Lung microvascular endothelial cell (primary cell): ENCODE measurements at regions not wholly inside any gene's neighbourhood (a gene's known extent, or its start where the extent isn't known, plus 50 kb on each side); places are given as distances from the start of the nearest gene placed in this dataset.

Experiments used
- DNase-seq, 2 donors: peaks; one replicate each; pipeline versions ENCODE4 v3.0.0 to v3.0.0-alpha.2; 2010; ENCODE audit warnings: low read depth in 2 of 2

DNA sequence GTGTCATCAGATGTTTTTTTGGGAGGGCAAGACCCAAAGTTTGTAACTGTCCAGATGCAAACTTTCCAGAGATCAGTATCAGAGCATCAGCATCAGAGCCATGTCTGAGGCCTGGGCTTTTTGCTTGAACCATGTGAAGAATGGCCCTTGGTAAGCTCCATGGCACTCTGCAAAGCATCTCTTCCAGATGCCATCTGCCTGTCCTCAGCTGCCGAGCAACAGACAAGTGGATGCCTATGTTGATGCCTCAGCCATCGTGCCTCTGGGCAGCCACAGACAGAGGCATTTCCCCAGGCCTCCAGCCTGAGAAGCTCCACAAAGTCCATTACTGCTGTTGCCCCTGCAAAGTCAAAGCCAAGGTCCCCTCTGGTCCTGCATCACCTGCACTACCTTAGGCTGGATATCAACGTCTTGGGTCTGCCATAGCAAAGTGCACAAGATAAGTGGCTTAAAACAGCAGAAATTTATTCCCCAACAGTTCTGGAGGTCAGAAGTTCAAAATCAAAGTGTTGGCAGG lies 670.2 kb upstream of the MKI67 start:
- no peak for DNase-seq

DNA sequence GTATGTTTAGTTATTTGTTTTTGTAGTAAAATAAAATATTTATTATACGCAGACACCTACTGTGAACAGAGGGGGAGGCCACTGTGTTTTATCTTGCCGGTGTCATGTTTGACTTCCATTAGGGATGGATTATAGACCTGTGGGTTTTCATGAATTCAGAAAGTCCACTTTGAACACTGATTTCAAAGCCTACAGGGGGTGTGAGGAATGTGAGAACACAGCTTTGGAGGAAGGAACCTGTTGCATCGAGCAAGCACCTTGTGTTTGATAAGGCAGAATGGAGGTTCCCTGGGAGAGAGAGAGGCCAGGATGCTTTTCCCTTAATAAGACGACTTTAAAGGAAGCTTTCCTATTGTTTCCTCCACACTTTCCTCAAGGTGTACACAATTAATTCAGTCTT lies 665.0 kb upstream of the MGMT start:
- DNase-seq = no peak

DNA sequence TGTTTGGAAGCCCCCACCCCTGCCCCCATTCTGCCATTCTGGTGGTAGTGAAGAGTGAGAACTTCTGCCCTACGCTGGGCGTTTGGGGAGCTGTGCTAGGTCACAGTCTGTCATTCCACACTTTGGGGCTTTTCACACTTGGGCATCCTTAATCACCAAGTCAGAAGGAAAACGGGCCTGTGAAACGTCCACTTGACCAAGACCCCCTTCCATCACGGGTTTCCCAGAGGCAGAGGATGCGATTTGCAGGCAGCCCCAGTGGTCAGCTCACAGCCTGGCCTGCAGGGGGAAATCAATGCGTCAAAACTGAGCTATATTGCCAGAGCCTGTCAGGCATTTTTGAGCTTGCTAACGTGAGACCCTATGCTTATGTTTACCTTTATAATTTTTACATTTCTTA lies 663.3 kb upstream of the MGMT start:
- no peak for DNase-seq

DNA sequence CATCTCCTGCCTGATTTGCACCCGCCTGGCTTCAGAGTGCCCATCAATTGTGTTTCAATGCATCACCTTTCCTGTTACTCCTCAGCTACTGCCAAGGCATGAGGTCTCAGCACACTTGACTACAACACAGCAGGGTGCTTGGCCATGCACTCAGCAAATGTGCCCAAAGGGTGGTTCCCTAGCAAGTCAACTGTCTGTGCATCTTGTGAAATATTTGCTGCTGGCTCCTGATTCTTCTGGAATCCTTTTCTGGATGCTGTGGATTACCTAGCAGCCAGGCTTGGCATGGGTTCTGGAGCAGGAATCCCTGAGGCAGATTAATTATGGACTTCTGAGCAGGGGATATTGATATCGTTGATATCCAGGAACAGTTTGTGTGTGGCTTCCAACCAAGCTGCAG lies 662.6 kb upstream of the MGMT start:
- no peak for DNase-seq

DNA sequence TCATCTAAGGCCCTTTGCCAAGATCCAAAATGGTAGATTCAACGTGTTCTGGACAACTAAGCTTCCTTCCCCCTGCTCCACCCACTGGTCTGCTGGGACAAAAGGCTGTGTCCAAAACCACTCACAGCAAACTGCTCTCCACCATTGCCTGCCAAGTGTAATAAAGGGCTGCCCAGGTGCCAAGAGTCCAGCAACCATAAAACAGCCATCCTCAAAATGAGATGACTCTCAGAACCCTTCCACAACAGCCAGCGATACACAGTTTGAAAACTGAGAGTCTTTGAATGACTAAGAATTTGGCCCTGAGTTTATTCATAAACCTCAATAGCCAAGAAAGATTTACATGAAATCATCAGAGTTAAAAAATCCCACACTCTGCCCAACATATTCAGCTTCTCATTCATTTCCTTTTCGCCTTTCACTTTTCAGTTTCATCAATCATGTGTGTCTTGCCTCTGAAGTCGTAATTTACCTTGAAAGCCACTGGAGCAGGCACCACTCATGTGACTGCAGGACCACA lies 658.1 kb upstream of the MGMT start:
- peak in 1 of 2 donors; percentile 77 for DNase-seq

DNA sequence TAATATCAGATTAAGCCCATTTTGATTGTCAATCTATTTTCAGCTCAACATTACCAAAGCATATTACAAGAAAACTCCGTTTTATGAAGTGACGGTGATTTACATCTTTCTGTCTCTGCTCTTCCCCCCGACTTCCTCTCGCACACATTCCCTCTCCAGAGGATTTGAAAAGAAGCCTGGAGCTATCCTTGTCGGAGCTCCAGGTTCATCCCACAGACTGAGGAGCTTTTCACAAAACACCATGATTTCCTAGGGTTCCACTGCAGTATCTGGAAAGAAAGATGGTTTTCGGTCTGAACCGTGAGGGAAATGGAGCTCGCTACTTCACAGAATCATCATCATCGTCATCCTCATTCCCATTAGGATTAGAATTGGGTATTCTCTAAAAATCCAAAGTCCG lies 655.5 kb upstream of the MGMT start:
- no peak for DNase-seq

DNA sequence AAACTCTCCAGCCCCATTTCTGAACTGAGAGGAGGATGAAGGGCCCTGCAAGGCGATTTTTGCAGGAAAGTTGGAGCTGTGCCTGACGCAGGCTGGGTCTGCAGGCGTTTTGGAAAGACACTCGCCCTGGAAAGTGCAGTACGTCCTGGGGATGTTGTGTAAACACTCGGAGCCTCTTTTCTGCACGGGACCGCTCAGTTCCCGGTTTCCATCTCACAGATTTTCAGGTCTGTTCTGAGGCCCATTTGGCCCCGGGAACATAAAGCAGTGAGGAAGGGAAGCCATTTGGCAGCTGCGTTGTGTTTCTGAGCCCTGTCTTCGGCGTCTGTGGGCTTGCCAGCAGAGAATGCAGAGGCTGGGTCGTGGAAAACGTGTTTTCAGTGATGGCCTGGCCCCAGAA lies 655.0 kb upstream of the MGMT start:
- no peak for DNase-seq

DNA sequence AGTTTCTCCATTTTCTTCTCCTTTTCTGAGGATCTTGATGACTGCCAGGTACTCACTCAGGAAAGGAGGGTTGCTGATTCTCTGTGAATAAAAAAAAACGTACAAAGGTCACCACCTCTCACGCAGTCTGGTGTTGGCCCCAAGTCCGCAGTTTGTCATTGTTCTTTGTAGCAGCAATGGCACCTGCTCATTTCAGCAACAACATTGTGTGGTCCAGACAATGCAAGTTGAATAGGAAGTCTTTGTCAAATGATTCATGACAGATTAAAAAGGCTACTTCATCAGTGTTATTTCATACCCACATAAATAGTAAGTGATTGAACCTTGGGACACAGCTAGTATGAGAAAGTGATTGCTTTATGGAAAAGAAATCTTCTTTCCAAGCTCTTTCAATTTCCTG lies 653.5 kb upstream of the MGMT start:
- DNase-seq = peak in 1 of 2 donors; percentile 47

DNA sequence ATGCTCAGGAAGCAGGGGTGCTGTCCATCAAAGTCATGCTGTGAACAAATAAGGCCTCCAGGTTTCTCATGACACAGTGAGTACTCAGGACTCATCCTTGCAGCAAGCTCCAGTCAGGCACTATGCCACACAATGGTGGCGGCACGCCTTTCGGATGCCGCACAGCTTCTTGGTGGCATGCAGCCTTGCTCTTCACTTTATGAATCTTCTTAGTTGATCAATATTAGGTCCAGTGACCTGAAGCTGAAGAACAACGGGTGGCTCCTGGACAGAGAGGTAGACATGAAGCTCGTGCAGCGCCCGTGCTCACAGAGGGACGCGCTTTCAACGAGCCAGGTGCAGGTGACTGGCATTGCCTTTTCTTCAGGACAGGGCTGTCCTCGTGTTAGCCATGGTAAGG lies 653.0 kb upstream of the MGMT start:
- no peak for DNase-seq

DNA sequence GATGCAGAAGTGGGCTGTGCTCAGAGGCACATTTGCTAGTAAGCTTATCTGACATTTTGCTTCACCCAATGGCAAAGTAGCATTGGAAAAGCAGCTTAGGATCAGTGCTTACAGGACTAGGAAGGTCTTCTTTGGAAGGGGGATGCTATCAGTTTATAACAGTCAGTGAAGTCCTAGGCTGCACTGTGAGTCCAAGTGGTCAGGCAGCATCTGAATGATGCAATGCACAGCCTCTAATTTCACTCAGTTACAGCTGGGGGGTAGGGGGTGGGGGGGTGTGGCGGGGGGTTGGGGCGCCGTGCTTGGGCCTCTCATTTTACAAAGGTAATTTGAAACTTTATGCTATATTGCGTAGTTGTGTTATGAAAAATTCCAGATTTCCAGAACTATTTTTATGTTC lies 652.3 kb upstream of the MGMT start:
- no peak for DNase-seq

DNA sequence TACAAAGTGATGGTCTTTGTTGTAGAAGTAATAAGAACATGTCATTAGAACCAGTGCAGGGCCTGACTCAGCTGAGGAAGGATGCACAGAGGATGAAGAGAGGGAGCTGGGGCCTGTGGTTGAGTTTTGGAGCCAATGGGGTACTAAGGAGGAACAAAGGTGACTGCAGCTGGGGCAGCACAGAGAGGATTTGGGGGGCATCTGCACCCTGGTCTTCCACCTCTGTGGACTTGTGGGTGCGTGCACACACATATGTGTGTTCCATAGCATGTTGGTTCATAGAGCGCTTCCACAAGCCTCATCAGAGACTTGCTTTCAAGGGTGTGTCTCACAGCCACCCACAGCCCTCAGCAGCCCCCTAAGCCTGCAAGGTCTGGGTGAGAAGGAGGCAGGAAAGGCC lies 650.3 kb upstream of the MGMT start:
- DNase-seq = no peak

DNA sequence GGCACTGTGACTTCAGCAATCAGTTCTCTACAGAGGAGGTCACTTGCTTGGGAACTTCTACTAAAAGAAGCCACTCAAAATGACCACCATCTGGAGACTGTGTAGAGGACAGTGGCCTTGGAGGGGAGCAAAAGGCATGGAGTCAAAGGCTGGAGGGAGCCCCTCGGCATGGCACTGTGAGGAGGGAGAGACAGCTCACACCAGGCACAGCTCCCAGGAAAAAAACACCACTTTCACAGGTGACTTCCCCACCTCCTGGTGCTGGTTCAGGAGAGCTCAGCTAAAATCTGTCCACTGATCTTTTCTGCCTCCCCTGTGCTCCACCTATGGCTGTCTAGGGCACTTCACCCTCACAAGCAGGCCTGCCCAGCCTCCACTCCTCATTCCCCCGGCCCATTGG lies 649.4 kb upstream of the MGMT start:
- DNase-seq = no peak

DNA sequence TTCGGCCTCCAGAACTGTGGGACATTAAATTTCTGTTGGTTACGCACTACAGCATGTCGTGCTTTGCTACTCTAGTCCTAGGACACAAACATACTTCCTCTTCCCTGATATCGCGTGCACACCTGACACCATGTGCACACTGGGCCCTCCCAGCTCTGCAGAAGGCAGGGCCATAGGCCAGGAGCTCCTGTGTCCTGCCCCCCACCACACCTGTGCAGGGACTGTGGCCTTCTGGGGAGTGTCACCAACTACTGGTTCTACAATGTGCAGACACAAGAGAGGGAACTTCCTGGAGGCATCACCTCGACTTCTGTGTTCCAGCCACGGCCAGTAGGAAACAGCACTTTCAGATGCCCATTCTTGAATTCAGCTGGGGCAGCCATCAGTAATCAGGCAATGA lies 646.4 kb upstream of the MGMT start:
- DNase-seq = no peak

DNA sequence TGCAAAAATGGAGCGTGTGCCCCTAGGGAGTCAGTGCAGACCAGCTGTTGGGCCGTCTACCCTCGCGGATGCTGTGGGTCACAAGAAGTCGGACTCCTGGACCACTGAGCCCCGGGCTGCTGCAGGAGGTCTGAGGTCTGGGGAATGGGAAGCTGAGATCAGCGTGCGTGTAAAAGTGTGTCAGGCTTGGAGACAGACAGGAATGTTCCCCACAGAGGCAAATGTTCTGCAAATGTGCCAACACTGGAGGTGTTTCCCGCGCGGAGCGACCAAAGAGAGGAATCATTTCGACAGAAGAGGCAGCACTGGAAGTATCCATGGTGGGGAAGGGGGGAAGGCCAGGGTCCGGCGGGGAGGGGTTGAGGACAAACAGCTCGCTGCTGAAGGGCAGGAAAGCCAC lies 643.8 kb upstream of the MGMT start:
- no peak for DNase-seq

DNA sequence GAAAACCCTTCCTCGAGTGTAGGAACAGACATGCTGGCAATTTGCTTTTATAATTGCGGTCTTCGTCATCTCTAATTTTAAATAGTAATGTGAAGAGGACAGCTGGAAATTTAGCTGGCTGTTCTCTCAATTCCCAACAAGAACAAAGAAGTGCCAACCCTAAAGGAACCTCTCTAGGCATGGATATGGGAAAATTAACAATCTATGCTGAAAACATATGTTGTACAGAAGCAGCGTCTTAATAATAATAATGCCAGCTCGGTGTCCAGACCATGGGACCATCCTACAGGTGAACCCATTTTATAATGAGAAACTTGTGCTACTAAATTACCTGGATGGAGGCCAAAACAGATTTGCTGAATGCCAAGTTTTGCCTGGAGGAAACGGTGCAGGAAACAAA lies 641.4 kb upstream of the MGMT start:
- peak in 1 of 2 donors; percentile 58 for DNase-seq

DNA sequence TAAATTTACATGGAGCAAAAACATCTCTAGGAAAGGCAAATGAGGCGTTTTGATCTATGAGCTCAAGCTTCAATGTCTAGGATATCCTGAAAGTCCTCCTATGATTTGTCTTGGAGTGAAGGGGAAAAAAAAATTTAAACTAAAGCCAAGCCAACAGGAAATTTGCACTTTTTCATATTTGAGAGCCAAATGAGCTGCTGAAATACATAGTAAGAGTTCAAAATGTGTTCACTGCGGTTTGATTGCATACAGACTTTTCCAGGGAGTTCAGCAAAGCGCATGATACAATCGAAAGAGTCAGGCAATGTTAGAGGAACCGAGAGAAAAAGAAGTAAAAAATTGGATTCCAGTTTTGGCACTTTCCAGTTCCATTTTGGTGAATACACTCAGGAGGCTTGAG lies 633.4 kb upstream of the MGMT start:
- DNase-seq = no peak

DNA sequence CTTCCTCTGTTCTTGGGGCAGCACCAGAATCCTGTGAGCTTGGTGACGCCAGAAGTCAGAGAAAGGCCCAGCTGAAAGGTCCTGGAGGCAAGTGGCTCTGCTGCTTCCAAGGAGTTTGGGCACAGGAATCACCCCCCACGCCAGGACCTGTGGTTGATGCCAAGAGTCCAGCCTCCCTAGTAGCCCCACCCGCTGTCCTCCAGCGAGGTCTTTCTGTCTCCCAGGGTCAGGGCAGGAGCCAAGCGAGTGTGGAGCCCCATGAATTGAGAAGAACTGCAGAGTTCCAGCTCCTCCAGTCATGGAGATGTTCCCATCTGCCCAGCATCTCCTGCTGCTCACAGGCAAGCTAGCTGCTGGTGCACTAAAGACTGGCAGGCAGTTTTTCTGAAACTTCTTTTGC lies 631.7 kb upstream of the MGMT start:
- no peak for DNase-seq

DNA sequence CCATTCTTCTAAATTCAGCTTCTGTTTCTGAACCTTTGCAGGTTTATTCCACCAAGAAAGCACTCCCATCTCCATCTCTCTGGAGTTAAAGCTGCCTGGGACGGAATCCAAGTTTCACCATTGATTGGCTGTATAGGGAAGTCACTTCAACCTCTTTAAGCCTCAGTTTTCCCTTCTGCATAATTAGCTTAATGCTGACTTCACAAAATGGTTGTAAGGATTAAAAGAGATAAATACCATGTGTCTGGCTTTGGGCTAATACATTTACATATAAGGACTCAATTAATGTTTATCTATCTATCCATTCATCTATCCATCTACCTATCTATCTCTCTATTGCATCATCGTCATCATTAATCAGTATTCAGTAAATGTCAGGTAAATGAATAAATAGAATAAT lies 629.6 kb upstream of the MGMT start:
- DNase-seq = no peak

DNA sequence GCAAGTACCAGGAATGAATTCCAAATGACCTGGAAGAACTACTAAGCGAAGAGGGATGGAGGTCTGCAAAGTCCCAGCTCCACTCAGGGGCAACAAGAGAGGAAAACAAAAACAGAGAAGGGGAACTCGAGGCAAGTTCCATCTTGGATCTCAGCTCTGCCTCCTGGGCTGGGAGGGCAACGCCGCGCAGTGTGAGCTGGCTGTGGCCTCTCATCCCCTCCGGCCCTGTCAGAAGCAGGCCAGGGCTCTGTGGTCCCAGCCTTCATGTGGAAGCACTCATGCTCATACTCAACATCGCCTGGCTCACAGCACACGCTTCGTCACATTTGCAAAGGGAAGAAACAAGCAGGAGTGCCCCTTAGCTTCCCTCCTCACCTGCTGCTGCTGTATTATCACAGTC lies 627.9 kb upstream of the MGMT start:
- no peak for DNase-seq

DNA sequence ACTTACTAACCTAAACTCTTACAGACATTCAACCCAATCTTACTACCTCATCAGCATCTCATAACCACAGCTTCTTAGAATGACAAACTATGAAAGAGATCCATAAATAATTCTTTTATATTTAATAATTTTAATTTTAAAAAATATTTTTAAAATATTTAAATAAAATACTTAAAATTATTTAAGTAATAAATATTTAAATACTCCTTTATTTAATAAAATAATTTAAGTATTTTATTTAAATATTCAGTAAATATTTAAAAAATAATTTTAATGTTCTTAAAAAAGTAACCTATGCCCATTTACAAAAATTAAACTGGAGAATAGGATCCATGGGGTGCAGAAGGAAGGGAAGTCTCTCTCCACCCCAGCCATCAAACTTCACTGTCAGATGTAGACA lies 627.3 kb upstream of the MGMT start:
- no peak for DNase-seq

DNA sequence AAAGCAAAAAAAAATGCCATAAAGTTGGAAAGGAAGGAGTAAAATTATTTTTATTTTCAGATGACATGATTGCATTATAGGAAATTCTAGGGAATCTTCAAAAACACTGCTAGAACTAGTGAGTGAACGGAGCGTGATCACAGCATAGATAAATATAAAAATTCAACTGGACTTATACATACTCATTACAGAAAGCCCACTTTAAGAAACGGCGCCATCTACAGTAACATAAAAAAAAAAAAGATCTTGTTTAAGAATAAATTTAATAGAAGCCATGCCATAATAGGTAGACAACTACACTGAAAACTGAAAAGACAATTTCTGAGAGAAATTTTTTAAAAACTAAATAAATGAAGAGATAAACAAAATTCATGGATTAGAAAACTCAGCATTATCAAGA lies 623.1 kb upstream of the MGMT start:
- DNase-seq = peak in 1 of 2 donors; percentile 70

DNA sequence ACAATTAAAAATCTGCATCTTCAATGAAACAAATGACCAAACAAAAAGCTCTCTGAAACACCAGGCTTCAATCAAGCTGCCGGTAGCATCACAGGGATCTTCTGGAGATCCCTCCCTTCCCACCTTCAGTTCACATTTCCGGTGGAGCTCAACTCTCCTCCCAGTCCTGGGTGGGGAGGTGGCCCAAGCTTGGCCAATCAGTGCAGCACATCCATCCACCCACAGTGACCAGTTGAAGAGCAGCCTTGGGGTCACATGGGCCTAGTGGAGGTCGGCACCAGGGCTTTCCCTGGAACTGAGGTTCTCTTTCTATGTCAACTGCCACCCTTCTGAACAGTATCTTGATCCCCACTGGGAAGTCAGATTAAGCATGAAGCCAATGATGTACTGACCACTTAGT lies 620.1 kb upstream of the MGMT start:
- DNase-seq = no peak

DNA sequence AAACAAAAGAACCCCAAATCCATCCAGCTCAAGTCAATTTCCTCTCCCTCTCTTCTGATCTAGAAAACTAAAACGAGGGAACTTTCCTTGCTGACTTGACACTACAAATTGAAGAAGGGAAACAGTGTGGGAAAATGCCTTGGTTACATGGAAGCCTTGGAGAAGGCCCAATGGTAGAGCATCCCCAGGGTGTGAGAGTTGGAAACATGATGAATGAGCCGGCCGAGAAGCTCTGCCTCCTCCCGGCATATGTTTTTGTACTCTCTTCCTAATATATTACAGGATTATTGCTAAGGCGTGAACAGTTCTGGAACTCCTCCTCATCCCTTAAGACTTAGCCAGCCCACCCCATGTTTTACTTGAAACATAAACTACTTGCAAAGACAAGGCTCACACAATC lies 618.2 kb upstream of the MGMT start:
- DNase-seq = no peak

DNA sequence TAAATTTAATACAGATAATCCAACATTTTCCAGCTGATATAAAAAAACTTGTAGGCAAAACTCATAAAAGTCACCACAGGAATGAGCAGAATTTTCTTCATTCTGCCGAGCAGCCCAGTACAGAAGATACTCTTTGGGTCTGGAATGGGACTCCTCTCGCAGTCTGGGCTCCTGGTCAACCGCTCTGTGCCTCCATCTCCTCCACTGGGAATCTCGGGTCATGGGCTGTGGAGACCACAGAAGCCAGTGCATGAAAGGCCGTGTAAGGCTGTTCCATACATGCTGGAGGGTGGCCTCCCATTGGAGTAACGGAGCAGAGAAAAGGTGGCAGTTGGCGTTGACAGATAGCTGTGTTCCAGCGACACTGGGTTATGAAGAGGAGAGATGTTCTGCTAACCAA lies 616.4 kb upstream of the MGMT start:
- DNase-seq = no peak
